Inflammatory macrophage (primary cell): ENCODE measurements at regions not wholly inside any gene's neighbourhood (a gene's known extent, or its start where the extent isn't known, plus 50 kb on each side); places are given as distances from the start of the nearest gene placed in this dataset.
"Not testable (repeated sequence)": the region's sequence is repeated elsewhere in the genome, so short reads cannot be mapped to it uniquely, and the experiment has no call there.

Source experiments
- DNase-seq, 2 donors: peaks; one replicate each; pipeline ENCODE4 v3.0.0-alpha.2; 2020 to 2022

DNA sequence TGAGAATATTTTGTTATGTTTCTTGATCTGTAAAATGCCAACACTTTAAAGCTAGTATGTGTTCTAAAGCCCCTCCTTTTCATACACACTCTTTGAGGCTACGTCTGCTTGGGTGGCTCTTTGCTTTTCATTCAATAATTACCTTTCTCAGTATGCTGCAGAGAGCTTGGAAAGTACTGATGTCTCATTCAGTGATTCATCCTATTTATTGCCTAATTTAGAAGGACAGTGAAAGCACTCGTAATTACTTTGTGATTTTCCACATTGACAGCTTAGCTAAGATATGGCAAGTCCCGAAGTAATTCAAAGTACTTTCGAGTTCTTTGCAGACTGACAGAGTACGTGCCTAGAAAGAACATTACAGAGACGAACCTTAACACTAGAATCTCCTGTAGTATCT lies 57.2 kb downstream of the BMP15 start:
- no peak for DNase-seq

GRCh38 chrX:50968871-50969635 lies 58.5 kb downstream of the BMP15 start:
- not testable (repeated sequence) for DNase-seq

DNA sequence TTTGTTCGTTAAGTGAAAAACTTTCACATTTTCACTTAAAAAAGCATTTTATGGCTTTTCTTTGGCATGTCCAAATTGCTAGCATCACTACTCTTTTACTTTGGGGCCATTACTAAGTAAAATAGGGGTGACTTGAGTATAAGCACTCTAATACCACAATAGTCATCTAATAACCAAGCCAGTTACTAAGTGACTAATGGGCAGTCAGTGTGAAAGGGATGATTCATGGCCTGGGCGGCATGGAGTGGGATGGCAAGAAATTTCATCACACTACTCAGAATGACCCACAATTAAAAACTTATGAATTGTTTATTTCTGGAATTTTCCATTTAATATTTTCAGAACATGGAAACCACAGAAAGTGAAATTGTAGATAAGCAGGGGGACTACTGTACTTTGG lies 60.9 kb downstream of the BMP15 start:
- peak; percentile 40 to 56 for DNase-seq

DNA sequence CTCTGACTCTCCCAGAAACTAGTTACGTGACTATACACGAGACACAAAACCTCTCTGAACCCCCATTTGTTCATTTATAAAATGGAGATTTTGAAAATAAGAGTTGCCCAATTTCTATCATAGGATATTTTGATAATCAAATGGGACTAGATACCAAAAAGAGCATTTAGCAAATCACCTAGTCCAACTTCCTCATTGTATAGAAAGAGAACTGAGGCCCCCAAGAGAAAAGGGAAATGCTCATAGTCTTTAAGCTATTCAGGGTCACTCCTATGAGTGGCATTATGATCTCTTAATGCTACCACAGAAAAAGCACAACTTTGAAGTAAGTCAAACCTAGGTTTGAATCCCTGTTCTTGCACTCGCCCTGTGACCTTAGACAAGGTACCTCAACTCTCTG lies 62.7 kb downstream of the BMP15 start:
- DNase-seq, result peak; percentile 9 to 11

DNA sequence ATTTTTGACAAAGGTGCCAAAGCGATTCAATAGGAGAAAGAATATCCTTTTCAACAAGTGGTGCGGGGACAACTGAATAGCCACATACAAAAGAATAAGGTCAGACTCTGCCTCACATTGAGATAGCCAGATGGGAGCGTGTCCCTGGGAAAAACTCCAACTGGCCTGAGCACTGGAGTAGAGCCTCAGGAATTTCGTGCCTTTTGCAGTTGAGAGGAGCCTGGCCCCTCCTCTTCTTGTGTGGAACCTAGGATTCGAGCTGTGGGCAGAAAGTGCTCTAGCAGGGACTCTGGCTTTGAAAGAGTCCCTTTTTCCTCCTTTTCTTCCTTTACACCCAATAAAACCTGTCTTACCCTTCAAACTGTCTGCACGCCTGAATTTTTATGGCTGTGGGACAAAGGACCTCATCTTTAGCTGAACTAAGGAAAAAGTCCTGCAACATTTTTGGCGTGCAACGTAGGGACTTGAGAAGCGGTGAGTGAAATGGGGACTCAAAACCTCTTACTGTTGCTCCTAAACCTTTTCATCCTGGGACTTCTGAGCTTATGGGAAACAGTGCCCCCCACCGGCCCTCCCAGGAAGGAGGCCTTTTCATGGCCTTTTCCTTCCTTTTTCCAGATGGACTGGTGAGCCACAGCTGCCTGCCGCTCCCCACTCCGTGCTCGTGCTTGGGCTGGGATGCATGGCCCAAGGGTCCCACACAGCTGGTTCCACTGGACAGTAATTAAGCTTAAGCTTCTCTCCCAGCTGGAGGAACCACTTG lies 68.6 kb downstream of the BMP15 start:
- DNase-seq, result no peak

DNA sequence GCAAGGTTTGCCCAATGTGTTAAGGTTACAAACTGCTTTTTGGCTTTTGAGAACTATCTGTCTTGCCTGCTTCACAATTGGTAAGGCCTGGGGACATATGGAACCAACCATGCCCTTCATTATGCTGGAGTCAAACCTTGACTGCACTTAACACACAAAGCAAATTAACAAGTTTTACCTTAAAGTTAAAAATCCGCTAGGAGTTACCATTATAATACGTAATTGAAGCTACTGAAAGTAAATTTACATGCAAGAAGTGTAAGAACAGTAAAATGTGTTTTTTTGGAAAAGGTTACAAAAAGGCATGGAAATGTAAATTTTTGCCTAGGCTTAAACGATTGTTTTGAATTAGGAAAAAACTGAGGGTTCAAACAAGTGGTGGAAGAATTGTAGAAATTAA lies 69.7 kb downstream of the BMP15 start:
- no peak for DNase-seq

DNA sequence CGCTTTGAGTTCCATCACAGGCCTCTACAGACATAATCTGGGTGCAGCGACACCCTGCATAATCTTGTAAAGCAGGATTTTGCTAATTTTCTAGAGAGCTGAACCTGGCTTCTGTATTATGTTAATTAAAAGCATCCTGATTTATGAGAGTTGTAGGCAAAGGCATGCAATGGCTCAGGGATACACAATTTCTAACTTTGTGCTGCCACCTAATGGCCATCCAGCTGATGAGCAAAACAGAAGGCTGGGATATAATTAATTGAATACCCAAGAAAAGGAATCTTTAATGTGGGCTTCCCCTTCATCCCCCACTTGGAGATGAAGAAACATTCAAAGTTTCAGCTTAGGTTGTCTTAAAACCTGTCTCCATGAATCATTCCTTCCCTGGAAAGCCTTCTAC lies 78.1 kb downstream of the BMP15 start:
- DNase-seq, result peak; percentile 10 to 13

- DNase-seq, result no peak
Measured at GRCh38 chrX:50996930-50997329, 86.4 kb downstream of the BMP15 start.

GRCh38 chrX:51000384-51000783 lies 89.8 kb downstream of the BMP15 start:
- DNase-seq, result not testable (repeated sequence)

DNA sequence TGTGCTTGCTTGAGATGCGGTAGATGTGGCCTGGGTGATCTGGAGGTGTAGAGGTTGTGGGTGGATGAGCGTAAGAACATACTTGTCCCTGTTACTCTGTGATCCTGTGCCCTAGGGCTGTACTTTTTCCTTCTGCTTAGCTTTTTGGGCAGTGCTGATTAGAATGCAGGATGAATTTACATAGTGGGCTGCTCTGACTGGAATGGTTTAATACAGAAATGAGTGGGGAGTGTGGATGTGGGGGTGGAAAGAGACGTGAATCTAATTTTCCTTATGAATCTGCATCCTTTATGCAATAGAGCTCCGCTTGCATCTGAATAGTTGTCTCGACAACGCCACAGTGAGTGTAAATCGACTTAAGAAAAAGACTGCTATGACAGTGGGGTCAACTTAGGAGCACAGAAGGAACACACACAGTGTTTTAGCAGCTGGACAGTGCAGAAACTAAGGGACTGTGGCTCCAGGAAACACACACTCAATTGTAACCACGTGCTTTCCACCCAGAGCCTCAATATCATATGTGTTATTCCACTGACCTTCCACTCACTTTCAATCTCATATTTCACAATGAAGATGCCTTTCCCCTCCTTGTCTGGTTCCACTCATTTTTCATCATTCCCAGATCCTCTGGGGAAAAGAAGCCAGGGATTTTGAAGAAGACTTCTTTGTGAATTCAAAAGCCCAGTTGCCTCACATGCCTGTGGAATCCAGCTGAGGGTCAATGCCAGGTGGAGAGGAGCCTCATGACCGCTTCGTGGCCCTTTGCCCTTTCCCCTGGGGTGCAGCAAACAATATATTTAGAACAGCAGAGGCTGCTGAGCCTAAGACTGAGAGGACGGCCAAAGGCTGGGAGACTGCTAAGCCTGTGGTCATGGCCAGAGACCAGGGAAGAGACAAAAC lies 91.4 kb downstream of the BMP15 start:
- not testable (repeated sequence) for DNase-seq

GRCh38 chrX:51006064-51006463 lies 95.5 kb downstream of the BMP15 start:
- no peak for DNase-seq

DNA sequence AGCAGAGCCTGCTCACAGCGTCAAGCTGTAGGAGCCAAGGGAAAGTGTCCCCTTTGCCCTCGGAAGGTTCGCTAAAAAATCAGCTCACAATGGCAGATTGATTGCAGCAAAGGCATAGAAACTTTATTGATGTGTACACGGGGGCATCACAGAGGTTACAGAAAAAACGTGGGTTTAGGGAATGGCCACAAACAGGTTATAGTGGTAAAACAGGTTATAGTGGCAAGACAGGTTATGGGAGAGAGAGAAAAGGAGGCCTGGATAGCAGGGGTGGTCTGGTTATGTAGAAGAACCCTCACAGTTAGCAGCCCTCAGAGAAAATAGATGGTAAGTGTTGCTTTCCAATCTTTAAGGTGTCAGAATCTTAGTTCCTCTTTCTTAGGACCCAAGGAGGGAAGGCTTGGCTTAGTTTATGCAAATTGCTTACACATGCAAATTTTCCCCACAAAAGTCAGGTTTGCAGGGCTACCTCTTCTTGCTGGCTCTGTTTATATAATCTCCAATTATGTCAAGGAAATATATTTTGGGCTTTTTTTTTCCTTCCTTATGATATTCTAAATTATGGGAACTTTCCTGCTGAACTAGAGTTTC lies 113.7 kb downstream of the BMP15 start:
- no peak for DNase-seq

DNA sequence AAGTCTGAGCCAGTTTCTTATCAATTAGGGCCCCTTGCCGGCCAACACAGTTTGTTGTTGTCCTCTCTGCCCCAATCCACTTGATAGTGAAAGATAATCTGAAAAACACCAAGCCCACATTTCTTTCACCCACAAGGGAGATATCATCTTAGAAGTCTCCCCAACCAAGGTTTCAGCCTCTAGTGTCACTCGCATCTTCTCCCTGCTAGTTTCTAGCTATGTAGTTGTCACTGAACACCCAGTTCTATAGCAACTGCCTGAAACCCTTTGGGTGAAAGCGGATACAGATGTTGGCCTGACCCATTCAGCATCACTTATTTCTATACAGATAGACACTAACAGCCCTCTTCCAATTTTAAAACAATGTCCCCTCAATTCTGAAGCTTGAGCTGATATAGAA lies 116.3 kb downstream of the BMP15 start:
- DNase-seq, result no peak

DNA sequence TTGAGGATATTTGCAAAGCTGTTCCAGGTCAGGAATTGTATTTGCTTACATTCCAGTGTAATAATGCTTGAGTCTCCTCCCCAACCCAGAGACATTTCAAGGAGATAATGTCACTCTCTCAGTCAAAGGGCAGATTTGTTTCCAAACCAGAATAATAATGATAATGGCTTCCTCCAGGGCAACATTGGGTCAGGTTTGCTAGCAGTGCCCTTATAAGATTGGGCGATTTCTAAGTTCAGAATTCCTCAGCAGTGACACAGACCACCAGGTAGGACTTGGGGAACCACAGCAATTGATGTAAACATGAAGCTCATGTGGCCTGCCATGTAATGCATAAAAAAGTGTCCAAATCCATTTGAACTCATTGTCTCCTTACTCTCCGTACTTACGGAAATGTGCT lies 125.2 kb downstream of the BMP15 start:
- no peak for DNase-seq

DNA sequence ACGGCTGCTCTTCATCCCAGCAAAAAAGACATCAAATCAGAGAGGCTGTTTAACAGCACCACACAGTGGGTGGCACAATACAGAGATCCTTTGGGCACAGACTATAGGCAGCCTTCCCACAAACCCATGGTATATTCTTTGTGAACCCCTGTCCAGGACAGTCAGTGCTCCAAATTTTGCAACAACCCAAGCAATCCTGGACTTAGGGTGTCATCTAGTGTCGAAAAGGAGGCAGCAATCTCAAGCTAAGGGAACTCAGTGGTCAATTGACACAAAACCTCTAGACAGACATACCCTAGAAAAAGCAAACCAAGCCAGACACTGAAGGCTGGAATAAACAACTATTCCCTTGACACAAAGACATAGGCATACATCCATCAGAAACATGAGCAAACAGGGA lies 137.4 kb downstream of the BMP15 start:
- no peak for DNase-seq

DNA sequence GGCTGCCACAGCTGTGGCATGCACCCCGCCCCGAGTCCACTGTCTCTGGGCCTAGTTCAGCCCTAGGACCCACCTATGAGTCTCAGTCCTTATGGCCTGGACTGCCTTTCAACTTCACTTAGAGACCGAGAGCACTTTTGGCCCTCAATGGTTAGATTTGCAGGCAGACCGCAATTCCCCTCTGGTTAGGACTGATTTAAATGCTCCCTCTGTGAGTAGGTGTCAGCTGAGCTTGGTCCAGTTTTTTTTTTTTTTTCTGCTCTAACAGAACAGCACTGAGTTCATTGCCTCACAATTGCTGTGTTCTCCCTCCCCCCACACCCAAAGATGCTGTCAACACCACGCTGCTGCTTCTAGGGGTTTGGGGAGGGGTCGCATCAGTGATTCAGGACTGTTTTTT lies 143.2 kb downstream of the BMP15 start:
- no peak for DNase-seq

DNA sequence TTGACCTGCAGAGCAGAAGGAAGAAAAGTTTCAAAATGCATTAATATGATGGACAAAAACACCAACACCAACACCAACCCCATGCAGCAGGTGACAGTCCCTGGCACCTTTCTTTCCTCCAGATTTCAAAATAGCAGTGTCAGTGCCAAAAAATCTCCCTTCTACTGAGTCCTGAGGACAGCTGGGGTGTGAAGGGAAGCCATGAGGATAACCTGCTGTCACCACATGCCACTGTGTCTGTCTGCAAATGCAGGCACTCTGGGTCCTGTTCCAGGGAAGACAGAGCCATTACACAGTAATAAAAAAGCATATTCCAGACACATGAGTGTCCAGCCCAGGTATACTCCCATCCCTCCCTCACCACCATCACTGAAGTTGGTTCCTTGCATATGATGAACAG lies 187.5 kb downstream of the BMP15 start:
- no peak for DNase-seq

GRCh38 chrX:51119058-51119926 lies 208.8 kb downstream of the BMP15 start:
- not testable (repeated sequence) for DNase-seq

GRCh38 chrX:51125743-51126142 lies 206.9 kb upstream of the NUDT10 start:
- not testable (repeated sequence) for DNase-seq

- DNase-seq, result peak; percentile 3 to 23
Measured at GRCh38 chrX:51144828-51145442, 187.7 kb upstream of the NUDT10 start.

DNA sequence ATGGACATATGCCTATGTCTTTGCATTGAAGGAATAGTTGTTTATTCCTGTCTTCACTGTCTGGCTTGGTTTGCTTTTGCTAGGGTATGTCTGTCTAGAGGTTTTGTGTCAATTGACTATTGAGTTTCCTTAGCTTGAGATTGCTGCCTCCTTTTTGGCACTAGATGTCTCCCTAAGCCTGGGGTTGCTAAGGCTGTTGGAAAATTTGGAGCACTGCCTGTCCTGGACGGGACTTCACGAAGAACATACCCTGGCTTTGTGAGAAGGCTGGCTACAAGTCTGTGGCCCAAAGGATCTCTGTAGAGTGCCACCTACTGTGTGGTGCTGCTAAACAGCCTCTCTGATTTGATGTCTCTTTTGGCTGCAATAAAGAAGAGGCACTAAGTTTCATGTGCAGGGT lies 183.8 kb upstream of the NUDT10 start:
- no peak for DNase-seq
